ENCODE measurements at regions not wholly inside any gene's neighbourhood (a gene's known extent, or its start where the extent isn't known, plus 50 kb on each side); places are given as distances from the start of the nearest gene placed in this dataset.

GRCh38 chr1:170219163-170219562 lies 73.4 kb downstream of the NTMT2 start:
- Mint-ChIP-seq H3K9me3 (no peaks in the 10 kb centered on the region), H3K27ac (no peak overlapping the region), H3K27me3 (peaks cover 30% of the 10 kb centered on the region), H3K4me1 (no peaks in the 10 kb centered on the region), H3K4me3 (no peak overlapping the region), H3K36me3 (no peaks in the 10 kb centered on the region)

GRCh38 chr1:170221031-170221430 lies 75.3 kb downstream of the NTMT2 start:
- Mint-ChIP-seq H3K4me3 (no peak overlapping the region), H3K4me1 (no peaks in the 10 kb centered on the region), H3K27ac (no peak overlapping the region), H3K9me3 (no peaks in the 10 kb centered on the region), H3K27me3 (peaks cover 23% of the 10 kb centered on the region), H3K36me3 (no peaks in the 10 kb centered on the region)

- Mint-ChIP-seq H3K27ac (no peak overlapping the region), H3K4me1 (no peaks in the 10 kb centered on the region), H3K4me3 (no peak overlapping the region)
These were observed 75.7 kb downstream of the NTMT2 start for GRCh38 chr1:170221495-170221894.

GRCh38 chr1:170224469-170224868 lies 78.7 kb downstream of the NTMT2 start:
- Mint-ChIP-seq H3K4me3 (no peak overlapping the region), H3K9me3 (no peaks in the 10 kb centered on the region), H3K27me3 (peaks cover 17% of the 10 kb centered on the region), H3K27ac (no peak overlapping the region), H3K36me3 (no peaks in the 10 kb centered on the region), H3K4me1 (no peaks in the 10 kb centered on the region)

More at GRCh38 chr1:170221495-170221894, 75.7 kb downstream of the NTMT2 start:
- H3K27me3 Mint-ChIP-seq: peaks cover 22% of the 10 kb centered on the region
- H3K36me3 Mint-ChIP-seq: no peaks in the 10 kb centered on the region
- H3K9me3 Mint-ChIP-seq: no peaks in the 10 kb centered on the region

GRCh38 chr1:170225781-170226530 lies 80.2 kb downstream of the NTMT2 start:
- Mint-ChIP-seq H3K4me3 (no peak overlapping the region), H3K36me3 (no peaks in the 10 kb centered on the region), H3K4me1 (no peaks in the 10 kb centered on the region), H3K9me3 (no peaks in the 10 kb centered on the region), H3K27ac (no peak overlapping the region), H3K27me3 (peaks cover 14% of the 10 kb centered on the region)

GRCh38 chr1:170226767-170227166 lies 81.0 kb downstream of the NTMT2 start:
- peaks cover 14% of the 10 kb centered on the region for H3K27me3 Mint-ChIP-seq
- H3K4me3 Mint-ChIP-seq: no peak overlapping the region
- H3K9me3 Mint-ChIP-seq: no peaks in the 10 kb centered on the region
- no peak overlapping the region for H3K27ac Mint-ChIP-seq
- no peaks in the 10 kb centered on the region for H3K36me3 Mint-ChIP-seq
- no peaks in the 10 kb centered on the region for H3K4me1 Mint-ChIP-seq

GRCh38 chr1:170230323-170230722 lies 84.6 kb downstream of the NTMT2 start:
- H3K4me1 Mint-ChIP-seq: no peaks in the 10 kb centered on the region
- H3K9me3 Mint-ChIP-seq: no peaks in the 10 kb centered on the region
- no peak overlapping the region for H3K27ac Mint-ChIP-seq
- peaks cover 5% of the 10 kb centered on the region for H3K27me3 Mint-ChIP-seq
- H3K36me3 Mint-ChIP-seq: no peaks in the 10 kb centered on the region
- H3K4me3 Mint-ChIP-seq: no peak overlapping the region

- Mint-ChIP-seq H3K4me3 (no peak overlapping the region), H3K4me1 (no peaks in the 10 kb centered on the region), H3K27ac (no peak overlapping the region), H3K27me3 (peaks cover 5% of the 10 kb centered on the region), H3K9me3 (no peaks in the 10 kb centered on the region), H3K36me3 (no peaks in the 10 kb centered on the region)
These were observed 85.9 kb downstream of the NTMT2 start for GRCh38 chr1:170231662-170232061.

- Mint-ChIP-seq H3K27me3 (peaks cover 4% of the 10 kb centered on the region), H3K4me3 (no peak overlapping the region), H3K4me1 (no peaks in the 10 kb centered on the region), H3K9me3 (no peaks in the 10 kb centered on the region), H3K36me3 (no peaks in the 10 kb centered on the region), H3K27ac (no peak overlapping the region)
These were observed 93.1 kb downstream of the NTMT2 start for GRCh38 chr1:170238704-170239391.

- H3K27ac Mint-ChIP-seq: no peak overlapping the region
- H3K27me3 Mint-ChIP-seq: peaks cover 3% of the 10 kb centered on the region
- no peaks in the 10 kb centered on the region for H3K36me3 Mint-ChIP-seq
- H3K4me1 Mint-ChIP-seq: no peaks in the 10 kb centered on the region
- no peak overlapping the region for H3K4me3 Mint-ChIP-seq
- H3K9me3 Mint-ChIP-seq: no peaks in the 10 kb centered on the region
These were observed 93.7 kb downstream of the NTMT2 start for GRCh38 chr1:170239445-170239844.

- H3K4me3 Mint-ChIP-seq: no peak overlapping the region
- H3K27ac Mint-ChIP-seq: no peak overlapping the region
- H3K4me1 Mint-ChIP-seq: no peaks in the 10 kb centered on the region
- no peaks in the 10 kb centered on the region for H3K9me3 Mint-ChIP-seq
- no peaks in the 10 kb centered on the region for H3K36me3 Mint-ChIP-seq
- H3K27me3 Mint-ChIP-seq: peaks cover 2% of the 10 kb centered on the region
These were observed 94.7 kb downstream of the NTMT2 start for GRCh38 chr1:170240409-170240808.

- Mint-ChIP-seq H3K4me1 (no peaks in the 10 kb centered on the region), H3K27me3 (peaks cover 2% of the 10 kb centered on the region), H3K36me3 (no peaks in the 10 kb centered on the region), H3K27ac (no peak overlapping the region), H3K4me3 (no peak overlapping the region), H3K9me3 (no peaks in the 10 kb centered on the region)
These were observed 95.6 kb downstream of the NTMT2 start for GRCh38 chr1:170241266-170241851.

- no peaks in the 10 kb centered on the region for H3K36me3 Mint-ChIP-seq
These were observed 102.2 kb downstream of the NTMT2 start for GRCh38 chr1:170247751-170248521.

GRCh38 chr1:170250531-170251276 lies 104.9 kb downstream of the NTMT2 start:
- Mint-ChIP-seq H3K4me3 (no peak overlapping the region), H3K27ac (no peak overlapping the region), H3K4me1 (peaks cover 8% of the 10 kb centered on the region), H3K9me3 (no peaks in the 10 kb centered on the region), H3K36me3 (no peaks in the 10 kb centered on the region), H3K27me3 (no peaks in the 10 kb centered on the region)

More at GRCh38 chr1:170247751-170248521, 102.2 kb downstream of the NTMT2 start:
- H3K9me3 Mint-ChIP-seq: no peaks in the 10 kb centered on the region
- H3K27me3 Mint-ChIP-seq: peaks cover 1% of the 10 kb centered on the region
- H3K4me1 Mint-ChIP-seq: peaks cover 8% of the 10 kb centered on the region
- no peak overlapping the region for H3K4me3 Mint-ChIP-seq
- H3K27ac Mint-ChIP-seq: no peak overlapping the region
